B cell (primary cell): ENCODE measurements at regions not wholly inside any gene's neighbourhood (a gene's known extent, or its start where the extent isn't known, plus 50 kb on each side); places are given as distances from the start of the nearest gene placed in this dataset.

Experiments
- ATAC-seq: fragments of 200-7000 bp; cut with Tn5 transposase; one replicate; pipeline ENCODE4 v1.10.0; 2021; ENCODE audit warnings: low read depth, mild to moderate bottlenecking, moderate number of reproducible peaks, moderate library complexity
- CTCF ChIA-PET: fragments of 350-600 bp; sonication (Branson Sonifier 250); formaldehyde crosslinking; loops from one replicate; lab custom pipeline; 2021; ENCODE audit warnings: antibody characterized with exemption, inconsistent platforms; lab: Charles Lee
- POLR2A ChIA-PET: fragments of 350-600 bp; sonication (Branson Sonifier 250); formaldehyde crosslinking; loops from one replicate; lab custom pipeline; 2021; ENCODE audit warnings: antibody characterized with exemption; lab: Charles Lee
- DNase-seq: peaks from one replicate; pipeline ENCODE4 v3.0.0; 2013
- H2AFZ ChIP-seq: 2 replicates; pipeline ENCODE4 v1.6.1; 2012; ENCODE audit warnings: mild to moderate bottlenecking, low read depth, low read length; ENCODE audit not compliant: insufficient read depth, poor library complexity, severe bottlenecking
- H3K27ac ChIP-seq, 2 donors: 1 replicate in 1 of 2; 2 replicates in 1 of 2; pipeline ENCODE4 v1.5.1; 2012 to 2013; ENCODE audit warnings: low read length in 2 of 2, mild to moderate bottlenecking in 2 of 2, moderate library complexity in 1 of 2
- H3K27me3 ChIP-seq, 4 experiments: fragments of 200-600 bp in 1 of 4; sonication (generic) in 1 of 4; replicated peaks in 1 of 4; 1 replicate in 2 of 4; 2 replicates in 2 of 4; pipeline versions ENCODE4 v1.6.1 to v1.7.0; 2013 to 2016; ENCODE audit warnings: low read length in 3 of 4, mild to moderate bottlenecking in 2 of 4, mixed read lengths in 1 of 4, moderate library complexity in 1 of 4; ENCODE audit not compliant: insufficient read depth in 4 of 4, control insufficient read depth in 3 of 4; ENCODE audit errors: control extremely low read depth in 1 of 4
- H3K36me3 ChIP-seq, 2 experiments: replicated peaks in 1 of 2; 1 replicate in 1 of 2; 2 replicates in 1 of 2; pipeline versions ENCODE4 v1.6.1 to v1.7.1; 2013; ENCODE audit warnings: low read length in 1 of 2; ENCODE audit not compliant: insufficient read depth in 2 of 2, control insufficient read depth in 1 of 2; ENCODE audit errors: control extremely low read depth in 1 of 2, extremely low read depth in 1 of 2
- H3K4me1 ChIP-seq, 2 donors: fragments of 200-600 bp in 1 of 2; sonication (generic) in 1 of 2; 1 replicate in 1 of 2; 2 replicates in 1 of 2; pipeline versions ENCODE4 v1.5.1 to v1.6.1; 2013 to 2017; ENCODE audit warnings: low read length in 2 of 2; ENCODE audit not compliant: control insufficient read depth in 2 of 2, insufficient read depth in 2 of 2
- H3K4me2 ChIP-seq: replicated peaks from 2 replicates; pipeline ENCODE3; 2012; ENCODE audit warnings: mild to moderate bottlenecking, low read depth, low read length; ENCODE audit not compliant: poor library complexity, severe bottlenecking
- H3K4me3 ChIP-seq, 5 experiments: fragments of 200-600 bp in 1 of 5; sonication (generic) in 1 of 5; 1 replicate in 3 of 5; 2 replicates in 2 of 5; pipeline versions ENCODE4 v1.5.1 to v1.7.0; 2011 to 2016; ENCODE audit warnings: low read length in 4 of 5, mild to moderate bottlenecking in 4 of 5, low read depth in 2 of 5, control low read depth in 1 of 5, moderate library complexity in 1 of 5; ENCODE audit not compliant: insufficient read depth in 1 of 5; ENCODE audit errors: control extremely low read depth in 1 of 5, extremely low read depth in 1 of 5
- H3K79me2 ChIP-seq: fragments of 200-600 bp; sonication (generic); one replicate; pipeline ENCODE4 v1.6.0; 2016; ENCODE audit warnings: low read length; ENCODE audit not compliant: control insufficient read depth, insufficient read depth
- H3K9ac ChIP-seq: fragments of 200-600 bp; sonication (generic); 2 replicates; pipeline ENCODE4 v1.6.1; 2017; ENCODE audit warnings: mild to moderate bottlenecking, low read length, moderate library complexity
- H3K9me3 ChIP-seq, 3 donors: one replicate each; pipeline versions ENCODE4 v1.6.1 to v1.7.1; 2013; ENCODE audit warnings: low read length in 2 of 3; ENCODE audit not compliant: control insufficient read depth in 2 of 3, insufficient read depth in 1 of 3; ENCODE audit errors: control extremely low read depth in 1 of 3
- H4K20me1 ChIP-seq: 2 replicates; pipeline ENCODE4 v1.6.0; 2012; ENCODE audit warnings: mild to moderate bottlenecking, low read length; ENCODE audit not compliant: insufficient read depth, control insufficient read depth, poor library complexity, severe bottlenecking
- H3K27ac Mint-ChIP-seq: one replicate; pipeline ENCODE4 v1.8.0; 2021; ENCODE audit warnings: mixed read lengths
- H3K27me3 Mint-ChIP-seq: one replicate; pipeline ENCODE4 v1.8.0; 2021; ENCODE audit warnings: mixed read lengths
- H3K4me1 Mint-ChIP-seq: one replicate; pipeline ENCODE4 v1.8.0; 2021; ENCODE audit warnings: mixed read lengths
- H3K4me3 Mint-ChIP-seq: one replicate; pipeline ENCODE4 v1.8.0; 2021; ENCODE audit warnings: mixed read lengths
- H3K9me3 Mint-ChIP-seq: one replicate; pipeline ENCODE4 v1.8.0; 2022; ENCODE audit warnings: mixed read lengths; ENCODE audit not compliant: insufficient read depth
- EZH2 ChIP-seq: IDR thresholded peaks from 2 replicates; pipeline ENCODE4 v1.6.1; 2012; ENCODE audit warnings: borderline replicate concordance, low read depth, mild to moderate bottlenecking, moderate library complexity, low read length; ENCODE audit not compliant: insufficient read depth, poor library complexity, severe bottlenecking
- WGBS: methylation state at CpG from one replicate; pipeline ENCODE4 v1.1.5; 2013; ENCODE audit warnings: missing lambda C conversion rate; ENCODE audit not compliant: insufficient coverage; 5-methylcytosine and 5-hydroxymethylcytosine counted together
- intact Hi-C: fragments of 100-400 bp; cut with micrococcal nuclease; formaldehyde crosslinking; loops from one replicate; pipeline ENCODE4 v1.10.0; 2022
- TF ChIP-seq, protein P1 (sequence below): fragments of 200-600 bp; IDR thresholded peaks from one replicate; pipeline ENCODE4 v1.8.0; 2022; ENCODE audit warnings: antibody characterized with exemption, mild to moderate bottlenecking

- H3K9me3 ChIP-seq: peaks cover 0 to 3% (median 0%) of the 10 kb centered on the region in 3 donors
- H3K27me3 Mint-ChIP-seq: no peaks in the 10 kb centered on the region
- no peaks in the 10 kb centered on the region for H3K27me3 ChIP-seq
- DNase-seq (no peak), ATAC-seq (no peak)
- intact Hi-C loops: no loop called here
- no peak overlapping the region for H3K4me3 Mint-ChIP-seq
- 60% methylated on average over 1 of the region's 2 CpGs for WGBS
- no peaks in the 10 kb centered on the region for H3K36me3 ChIP-seq
- no peaks in the 10 kb centered on the region for H3K4me1 Mint-ChIP-seq
- H3K4me3 ChIP-seq: no peak overlapping the region
- no peak overlapping the region for H3K9ac ChIP-seq
- H3K27ac Mint-ChIP-seq: no peak overlapping the region
- no peaks in the 10 kb centered on the region for H3K79me2 ChIP-seq
- ChIA-PET CTCF (no interaction called here), POLR2A (no interaction called here)
- no peak for TF ChIP-seq EZH2
- no peak overlapping the region for H3K27ac ChIP-seq
- peaks cover 2% of the 10 kb centered on the region for H3K9me3 Mint-ChIP-seq
- no peak overlapping the region for H3K4me2 ChIP-seq
- H2AFZ ChIP-seq: no peak overlapping the region
- no peaks in the 10 kb centered on the region for H4K20me1 ChIP-seq
- no peaks in the 10 kb centered on the region for H3K4me1 ChIP-seq
Observed at GRCh38 chr4:60885011-60885410, 315.1 kb upstream of the ADGRL3 start.

GRCh38 chr4:60890743-60891142, 309.4 kb upstream of the ADGRL3 start:
- intact Hi-C loops: no loop called here
- no peak overlapping the region for H3K27ac Mint-ChIP-seq
- no peaks in the 10 kb centered on the region for H3K27me3 Mint-ChIP-seq
- CTCF ChIA-PET: no interaction called here
- Histone ChIP-seq H3K27me3 (no peaks in the 10 kb centered on the region), H4K20me1 (no peaks in the 10 kb centered on the region), H3K36me3 (no peaks in the 10 kb centered on the region), H3K4me1 (no peaks in the 10 kb centered on the region), H3K27ac (no peak overlapping the region), H3K79me2 (no peaks in the 10 kb centered on the region), H3K4me2 (no peak overlapping the region), H3K4me3 (no peak overlapping the region), H3K9ac (no peak overlapping the region), H2AFZ (no peak overlapping the region), H3K9me3 (peaks cover 0 to 3% (median 0%) of the 10 kb centered on the region in 3 donors)
- H3K4me3 Mint-ChIP-seq: no peak overlapping the region
- POLR2A ChIA-PET: no interaction called here
- TF ChIP-seq, protein P1, sequence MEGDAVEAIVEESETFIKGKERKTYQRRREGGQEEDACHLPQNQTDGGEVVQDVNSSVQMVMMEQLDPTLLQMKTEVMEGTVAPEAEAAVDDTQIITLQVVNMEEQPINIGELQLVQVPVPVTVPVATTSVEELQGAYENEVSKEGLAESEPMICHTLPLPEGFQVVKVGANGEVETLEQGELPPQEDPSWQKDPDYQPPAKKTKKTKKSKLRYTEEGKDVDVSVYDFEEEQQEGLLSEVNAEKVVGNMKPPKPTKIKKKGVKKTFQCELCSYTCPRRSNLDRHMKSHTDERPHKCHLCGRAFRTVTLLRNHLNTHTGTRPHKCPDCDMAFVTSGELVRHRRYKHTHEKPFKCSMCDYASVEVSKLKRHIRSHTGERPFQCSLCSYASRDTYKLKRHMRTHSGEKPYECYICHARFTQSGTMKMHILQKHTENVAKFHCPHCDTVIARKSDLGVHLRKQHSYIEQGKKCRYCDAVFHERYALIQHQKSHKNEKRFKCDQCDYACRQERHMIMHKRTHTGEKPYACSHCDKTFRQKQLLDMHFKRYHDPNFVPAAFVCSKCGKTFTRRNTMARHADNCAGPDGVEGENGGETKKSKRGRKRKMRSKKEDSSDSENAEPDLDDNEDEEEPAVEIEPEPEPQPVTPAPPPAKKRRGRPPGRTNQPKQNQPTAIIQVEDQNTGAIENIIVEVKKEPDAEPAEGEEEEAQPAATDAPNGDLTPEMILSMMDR: no peak
- TF ChIP-seq EZH2: no peak
- ATAC-seq (no peak), DNase-seq (no peak)
- H3K9me3 Mint-ChIP-seq: peaks cover 4% of the 10 kb centered on the region
- no CpG with 5 or more reads among the region's 2 CpGs for WGBS
- H3K4me1 Mint-ChIP-seq: no peaks in the 10 kb centered on the region
